Testis (tissue), 2 donors: ENCODE measurements at regions not wholly inside any gene's neighbourhood (a gene's known extent, or its start where the extent isn't known, plus 50 kb on each side); places are given as distances from the start of the nearest gene placed in this dataset.
A peak's percentile ranks its signal among the peaks of the same experiment; 100 is the strongest.
"Not testable (repeated sequence)": the region's sequence is repeated elsewhere in the genome, so short reads cannot be mapped to it uniquely, and the experiment has no call there.

Experiments
- DNase-seq: peaks from one replicate; pipeline ENCODE4 v3.0.0-alpha.2; 2019
- H3K27ac ChIP-seq, 2 donors: fragments of 200-600 bp; sonication (generic); one replicate each; pipeline ENCODE4 v1.5.1; 2019
- H3K27me3 ChIP-seq: fragments of 200-600 bp; sonication (generic); one replicate; pipeline ENCODE4 v1.5.1; 2019
- H3K36me3 ChIP-seq: fragments of 200-600 bp; sonication (generic); one replicate; pipeline ENCODE4 v1.5.1; 2017; ENCODE audit warnings: low read depth; ENCODE audit errors: missing control alignments
- H3K4me1 ChIP-seq: fragments of 200-600 bp; sonication (generic); one replicate; pipeline ENCODE4 v1.5.1; 2019
- H3K4me3 ChIP-seq, 2 donors: fragments of 200-600 bp; sonication (generic); one replicate each; pipeline ENCODE4 v1.5.1; 2017 to 2019
- H3K9me3 ChIP-seq: fragments of 200-600 bp; sonication (generic); one replicate; pipeline ENCODE4 v1.5.1; 2017
- POLR2A ChIP-seq: fragments of 450-650 bp; IDR thresholded peaks from one replicate; pipeline ENCODE4 v1.6.1; 2017; ENCODE audit warnings: antibody characterized with exemption, mild to moderate bottlenecking, moderate library complexity
- WGBS, 2 donors: methylation state at CpG; one replicate each; pipeline ENCODE4 v1.1.5; 2018; 5-methylcytosine and 5-hydroxymethylcytosine counted together
- intact Hi-C: fragments of 100-400 bp; cut with DNase I; formaldehyde crosslinking; loops from one replicate; pipeline ENCODE4 v1.15.1; 2023; ENCODE audit warnings: low total_unique reads
- TF ChIP-seq, protein P1 (sequence below), 3 experiments: fragments of 450-650 bp in 2 of 3; fragments of 200-600 bp in 1 of 3; sonication (generic) in 1 of 3; IDR thresholded peaks; one replicate each; pipeline ENCODE4 v1.5.1; 2016 to 2019; ENCODE audit warnings: antibody characterized with exemption in 3 of 3, mild to moderate bottlenecking in 2 of 3, moderate library complexity in 1 of 3

DNA sequence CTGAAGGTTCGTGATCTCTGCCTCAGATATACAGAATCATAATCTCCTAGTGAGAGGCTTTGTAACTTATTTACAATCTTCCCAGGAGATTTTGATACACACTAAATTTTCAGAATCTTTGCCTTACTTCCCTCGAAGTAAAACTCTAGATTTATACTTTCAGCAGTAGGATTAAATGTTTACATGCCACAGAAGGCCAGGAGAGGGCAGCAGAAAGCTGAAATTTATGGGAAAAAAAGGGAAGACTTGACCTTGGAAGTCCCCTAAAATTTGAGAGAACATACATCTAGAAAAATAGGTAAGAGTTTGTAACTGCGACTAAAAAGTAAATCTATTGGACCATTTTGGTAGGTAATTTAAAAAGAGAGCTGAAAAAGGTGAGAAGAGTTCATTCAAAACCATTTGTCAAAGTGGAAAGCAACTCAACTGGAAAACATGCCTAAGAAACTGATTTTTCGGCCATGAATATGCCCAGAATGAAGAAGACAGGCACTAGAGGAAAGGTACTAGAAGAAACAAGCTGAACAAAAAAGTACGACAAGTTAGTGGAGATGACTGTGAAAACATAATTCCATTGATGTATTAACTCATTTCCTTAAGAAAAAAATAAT lies 242.0 kb upstream of the MDGA2 start:
- intact Hi-C loops, result no loop called here

DNA sequence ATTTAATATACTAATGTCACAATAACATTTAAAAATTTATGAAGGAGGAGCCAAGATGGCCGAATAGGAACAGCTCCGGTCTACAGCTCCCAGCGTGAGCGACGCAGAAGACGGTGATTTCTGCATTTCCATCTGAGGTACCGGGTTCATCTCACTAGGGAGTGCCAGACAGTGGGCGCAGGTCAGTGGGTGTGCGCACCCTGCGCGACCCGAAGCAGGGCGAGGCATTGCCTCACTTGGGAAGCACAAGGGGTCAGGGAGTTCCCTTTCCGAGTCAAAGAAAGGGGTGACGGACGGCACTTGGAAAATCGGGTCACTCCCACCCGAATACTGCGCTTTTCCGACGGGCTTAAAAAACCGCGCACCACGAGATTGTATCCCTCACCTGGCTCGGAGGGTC lies 225.7 kb upstream of the MDGA2 start:
- H3K4me1 ChIP-seq, H3K27ac ChIP-seq, DNase-seq, H3K36me3 ChIP-seq, H3K4me3 ChIP-seq, intact Hi-C loops, H3K27me3 ChIP-seq, H3K9me3 ChIP-seq: not testable (repeated sequence)
- WGBS, 2 donors, result 80 to 96% methylated on average over 13 to 18 of the region's 25 CpGs

More for the DNA sequence above, 242.0 kb upstream of the MDGA2 start:
- no peaks in the 10 kb centered on the region for H3K36me3 ChIP-seq
- H3K4me1 ChIP-seq, result no peaks in the 10 kb centered on the region
- H3K27ac ChIP-seq, result no peak overlapping the region
- 59 to 60% methylated on average over 5 of the region's 5 CpGs for WGBS, 2 donors
- H3K27me3 ChIP-seq, result no peaks in the 10 kb centered on the region
- H3K9me3 ChIP-seq, result no peaks in the 10 kb centered on the region
- H3K4me3 ChIP-seq, result no peak overlapping the region
- DNase-seq, result peak; percentile 52
- TF ChIP-seq POLR2A, result no peak
- TF ChIP-seq, protein P1, sequence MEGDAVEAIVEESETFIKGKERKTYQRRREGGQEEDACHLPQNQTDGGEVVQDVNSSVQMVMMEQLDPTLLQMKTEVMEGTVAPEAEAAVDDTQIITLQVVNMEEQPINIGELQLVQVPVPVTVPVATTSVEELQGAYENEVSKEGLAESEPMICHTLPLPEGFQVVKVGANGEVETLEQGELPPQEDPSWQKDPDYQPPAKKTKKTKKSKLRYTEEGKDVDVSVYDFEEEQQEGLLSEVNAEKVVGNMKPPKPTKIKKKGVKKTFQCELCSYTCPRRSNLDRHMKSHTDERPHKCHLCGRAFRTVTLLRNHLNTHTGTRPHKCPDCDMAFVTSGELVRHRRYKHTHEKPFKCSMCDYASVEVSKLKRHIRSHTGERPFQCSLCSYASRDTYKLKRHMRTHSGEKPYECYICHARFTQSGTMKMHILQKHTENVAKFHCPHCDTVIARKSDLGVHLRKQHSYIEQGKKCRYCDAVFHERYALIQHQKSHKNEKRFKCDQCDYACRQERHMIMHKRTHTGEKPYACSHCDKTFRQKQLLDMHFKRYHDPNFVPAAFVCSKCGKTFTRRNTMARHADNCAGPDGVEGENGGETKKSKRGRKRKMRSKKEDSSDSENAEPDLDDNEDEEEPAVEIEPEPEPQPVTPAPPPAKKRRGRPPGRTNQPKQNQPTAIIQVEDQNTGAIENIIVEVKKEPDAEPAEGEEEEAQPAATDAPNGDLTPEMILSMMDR (IDR thresholded peaks at IDR 0.05), result peak in 2 of 3 experiments; percentile 54 to 62

DNA sequence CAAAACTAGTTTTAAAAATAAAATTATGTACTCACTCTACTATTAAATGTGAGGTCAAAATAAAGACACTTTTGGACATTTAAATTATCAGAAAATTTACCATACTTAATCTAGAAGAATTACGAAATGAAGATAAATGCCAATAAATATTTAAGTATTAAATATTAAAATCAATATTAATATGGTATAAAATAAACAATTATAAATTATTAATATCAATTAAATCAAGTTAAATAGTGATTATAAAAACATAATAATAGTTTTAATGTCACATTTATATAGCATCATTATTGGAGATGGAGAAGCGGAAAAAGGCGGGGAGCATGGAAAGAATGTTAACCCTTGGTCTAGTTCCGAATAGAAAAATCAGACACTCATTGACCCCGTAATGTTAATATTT lies 224.3 kb upstream of the MDGA2 start:
- WGBS, 2 donors, result 76 to 80% methylated on average over 5 of the region's 5 CpGs
- Histone ChIP-seq H3K9me3 (no peaks in the 10 kb centered on the region), H3K4me3 (no peak overlapping the region), H3K27me3 (no peaks in the 10 kb centered on the region), H3K4me1 (no peaks in the 10 kb centered on the region), H3K36me3 (no peaks in the 10 kb centered on the region), H3K27ac (no peak overlapping the region)
- intact Hi-C loops, result no loop called here
- TF ChIP-seq, protein P1 (IDR thresholded peaks at IDR 0.05), result no peak
- no peak for TF ChIP-seq POLR2A
- DNase-seq, result no peak

DNA sequence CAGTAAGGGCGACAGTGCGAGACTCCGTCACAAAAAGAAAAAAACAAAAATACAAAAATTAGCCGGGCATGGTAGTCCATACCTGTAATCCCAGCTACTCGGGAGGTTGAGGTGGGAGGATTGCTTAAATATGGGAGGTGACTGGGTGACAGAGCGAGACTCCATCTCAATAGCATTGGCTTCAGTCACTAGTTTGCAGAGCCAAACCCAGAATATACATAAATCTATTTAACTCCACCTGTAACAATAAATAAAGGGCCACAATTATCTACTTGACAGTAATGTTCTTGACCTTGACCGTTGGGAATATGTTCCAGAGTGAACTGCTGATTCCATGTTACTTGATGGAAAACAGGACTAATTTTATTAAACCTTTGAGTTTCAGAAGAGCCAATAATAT lies 198.9 kb upstream of the MDGA2 start:
- WGBS, 2 donors, result 81 to 84% methylated on average over 7 of the region's 7 CpGs
- intact Hi-C loops, result no loop called here
- H3K4me3 ChIP-seq, result no peak overlapping the region
- TF ChIP-seq POLR2A, result no peak
- TF ChIP-seq, protein P1 (IDR thresholded peaks at IDR 0.05), result no peak
- no peaks in the 10 kb centered on the region for H3K9me3 ChIP-seq
- H3K36me3 ChIP-seq, result no peaks in the 10 kb centered on the region
- H3K27ac ChIP-seq, result no peak overlapping the region
- no peaks in the 10 kb centered on the region for H3K4me1 ChIP-seq
- DNase-seq, result no peak
- no peaks in the 10 kb centered on the region for H3K27me3 ChIP-seq

DNA sequence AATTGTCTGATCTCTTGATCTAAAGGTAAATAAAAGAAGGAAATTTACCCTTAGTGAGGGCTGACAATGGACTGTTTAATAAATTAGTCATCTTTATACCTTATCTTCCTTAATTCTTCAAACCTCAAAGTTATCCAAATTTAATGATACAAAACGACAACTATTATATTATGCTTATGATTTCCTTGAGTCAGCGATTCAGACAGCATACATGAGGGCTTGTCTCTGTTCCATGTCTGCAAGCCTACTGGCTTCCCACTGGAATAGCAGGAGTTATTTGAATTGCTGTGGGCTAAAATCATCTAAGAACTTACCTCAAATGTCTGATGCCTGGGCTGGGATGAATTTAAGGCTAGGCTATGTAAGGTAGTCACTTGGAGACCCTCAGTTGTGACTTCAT lies 197.2 kb upstream of the MDGA2 start:
- no peaks in the 10 kb centered on the region for H3K27me3 ChIP-seq
- 71 to 83% methylated on average over 2 of the region's 2 CpGs for WGBS, 2 donors
- H3K4me1 ChIP-seq, result no peaks in the 10 kb centered on the region
- H3K27ac ChIP-seq, result no peak overlapping the region
- H3K9me3 ChIP-seq, result no peaks in the 10 kb centered on the region
- H3K36me3 ChIP-seq, result no peaks in the 10 kb centered on the region
- no peak for DNase-seq
- no peak overlapping the region for H3K4me3 ChIP-seq
- intact Hi-C loops, result no loop called here
- TF ChIP-seq, protein P1 (IDR thresholded peaks at IDR 0.05), result no peak
- TF ChIP-seq POLR2A, result no peak
